Cardiac muscle cell (in vitro differentiated cells and primary cell): ENCODE measurements at regions not wholly inside any gene's neighbourhood (a gene's known extent, or its start where the extent isn't known, plus 50 kb on each side); places are given as distances from the start of the nearest gene placed in this dataset.

Experiments
- DNase-seq, 2 donors: peaks; one replicate each; pipeline versions ENCODE4 v3.0.0 to v3.0.0-alpha.2; 2010 to 2017; ENCODE audit warnings: low read depth in 1 of 2, low spot score in 1 of 2
- H3K27ac ChIP-seq: fragments of 200-600 bp; sonication (generic); 2 replicates; pipeline ENCODE4 v1.5.1; 2016
- H3K27me3 ChIP-seq: fragments of 200-600 bp; sonication (generic); 2 replicates; pipeline ENCODE4 v1.6.0; 2016; ENCODE audit warnings: control low read depth
- H3K36me3 ChIP-seq: fragments of 200-600 bp; sonication (generic); 2 replicates; pipeline ENCODE4 v1.5.1; 2016; ENCODE audit warnings: control low read depth
- H3K4me1 ChIP-seq: fragments of 200-600 bp; sonication (generic); 2 replicates; pipeline ENCODE4 v1.8.1; 2017; ENCODE audit warnings: low read depth, mild to moderate bottlenecking, mixed run types
- H3K4me3 ChIP-seq: fragments of 200-600 bp; sonication (generic); 2 replicates; pipeline ENCODE4 v1.5.1; 2016; ENCODE audit warnings: mild to moderate bottlenecking
- H3K9me3 ChIP-seq: fragments of 200-600 bp; sonication (generic); 2 replicates; pipeline ENCODE4 v1.5.1; 2017; ENCODE audit warnings: low read depth, mild to moderate bottlenecking, control low read depth
- CTCF ChIP-seq: IDR thresholded peaks from 2 replicates; pipeline ENCODE4 v1.5.1; 2012; ENCODE audit warnings: low read depth, mild to moderate bottlenecking, low read length

GRCh38 chr14:99032759-99033158 is 239.2 kb downstream of the BCL11B start:
- no peak for DNase-seq
- Histone ChIP-seq H3K27ac (no peak overlapping the region), H3K4me1 (no peaks in the 10 kb centered on the region), H3K4me3 (no peak overlapping the region), H3K27me3 (no peaks in the 10 kb centered on the region), H3K36me3 (no peaks in the 10 kb centered on the region), H3K9me3 (no peaks in the 10 kb centered on the region)
- no peak for TF ChIP-seq CTCF

- no peaks in the 10 kb centered on the region for H3K9me3 ChIP-seq
- no peak for DNase-seq
- H3K4me3 ChIP-seq = no peak overlapping the region
- no peaks in the 10 kb centered on the region for H3K4me1 ChIP-seq
- no peak for TF ChIP-seq CTCF
- no peaks in the 10 kb centered on the region for H3K27me3 ChIP-seq
- no peak overlapping the region for H3K27ac ChIP-seq
- H3K36me3 ChIP-seq = no peaks in the 10 kb centered on the region
Observed at GRCh38 chr14:99033951-99034350, 238.0 kb downstream of the BCL11B start.

DNA sequence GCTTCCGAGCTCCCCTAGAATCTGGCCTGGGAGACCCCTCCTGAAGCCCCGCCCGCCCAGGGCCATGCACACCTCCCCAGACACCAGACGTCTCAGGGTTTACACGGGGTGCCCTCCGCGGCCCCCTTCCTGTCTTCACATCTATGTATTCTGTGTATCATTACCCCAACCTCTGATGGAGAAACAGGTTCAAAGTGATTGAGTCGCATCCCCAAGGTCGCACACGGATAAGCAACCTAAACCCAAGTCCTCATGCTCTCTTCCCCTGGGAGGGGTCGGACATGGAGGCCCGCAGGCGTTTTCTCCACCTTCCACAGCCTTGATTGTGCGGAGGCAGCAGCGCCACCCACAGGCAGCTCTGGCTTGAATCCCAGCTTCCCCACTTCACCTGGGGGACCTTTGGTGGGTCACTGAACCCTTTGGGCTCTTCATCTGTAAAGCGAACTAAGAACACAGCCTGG is 237.3 kb downstream of the BCL11B start:
- no peak for DNase-seq
- Histone ChIP-seq H3K9me3 (no peaks in the 10 kb centered on the region), H3K4me3 (no peak overlapping the region), H3K27me3 (no peaks in the 10 kb centered on the region), H3K36me3 (no peaks in the 10 kb centered on the region), H3K4me1 (no peaks in the 10 kb centered on the region), H3K27ac (no peak overlapping the region)
- no peak for TF ChIP-seq CTCF

DNA sequence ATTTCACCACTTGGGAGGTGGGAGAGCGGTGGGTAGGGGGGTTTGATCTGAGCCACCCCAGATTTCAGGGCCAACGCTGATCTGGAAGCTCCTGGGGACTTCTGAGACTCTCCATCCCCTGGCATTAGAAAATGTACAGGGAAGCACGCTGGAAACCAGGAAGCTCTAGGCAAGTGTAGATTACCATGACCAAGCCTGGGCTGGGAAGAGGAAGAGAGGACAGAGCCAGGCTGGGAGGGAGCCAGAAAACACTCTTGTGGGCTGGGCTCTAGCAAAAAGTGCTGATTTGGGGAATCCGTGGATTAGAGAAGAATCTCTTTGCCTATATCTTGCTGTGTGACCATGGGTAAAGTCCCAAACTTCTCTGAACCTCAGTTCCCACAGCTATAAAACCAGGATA is 236.7 kb downstream of the BCL11B start:
- no peak for TF ChIP-seq CTCF
- DNase-seq = peak in 1 of 2 donors; percentile 51
- H3K9me3 ChIP-seq = no peaks in the 10 kb centered on the region
- H3K36me3 ChIP-seq = no peaks in the 10 kb centered on the region
- no peak overlapping the region for H3K27ac ChIP-seq
- no peaks in the 10 kb centered on the region for H3K4me1 ChIP-seq
- no peaks in the 10 kb centered on the region for H3K27me3 ChIP-seq
- H3K4me3 ChIP-seq = no peak overlapping the region

DNA sequence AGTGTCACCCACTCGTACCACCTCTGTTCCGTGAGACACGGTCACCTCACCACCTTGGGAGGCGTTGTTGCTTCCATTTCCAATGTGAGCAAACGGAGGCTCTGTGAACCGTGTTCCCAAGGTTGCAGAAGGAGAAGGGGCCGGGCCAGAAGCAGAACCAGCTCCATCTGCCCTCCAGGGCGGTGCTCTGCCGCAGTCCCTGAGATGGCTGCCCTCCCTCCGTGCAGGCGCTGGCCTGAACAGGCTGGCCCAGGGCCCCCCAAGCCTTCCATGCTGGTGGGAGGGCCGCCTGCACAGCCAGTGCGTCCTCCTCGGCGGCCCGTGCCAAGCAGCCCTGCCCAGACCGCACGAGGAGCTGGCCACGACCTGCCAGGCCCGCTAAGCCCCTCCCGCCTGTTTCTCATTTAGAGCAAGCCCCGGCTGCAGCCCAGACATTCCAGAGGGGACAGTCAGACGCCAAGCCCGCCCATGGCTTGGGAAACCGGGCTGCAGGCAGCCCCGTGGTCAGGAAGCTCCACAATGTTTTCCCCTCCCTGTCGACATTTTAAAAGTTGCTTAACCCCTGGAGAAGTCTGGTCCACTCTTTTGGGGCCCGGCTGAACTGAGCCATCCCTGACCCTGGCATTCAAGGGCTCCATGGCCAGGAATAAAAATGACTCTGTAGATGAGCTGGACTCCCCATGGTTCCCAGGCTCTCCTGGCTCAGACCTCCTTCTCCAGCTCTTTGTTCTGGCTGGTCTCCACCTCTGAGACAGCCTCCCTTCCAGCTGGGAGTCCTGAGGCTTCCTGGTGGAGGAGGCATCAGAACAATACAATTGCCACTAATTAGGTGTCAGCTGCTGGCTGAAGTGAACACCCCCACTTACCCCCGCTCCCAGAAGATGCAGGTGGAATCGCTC is 236.0 kb downstream of the BCL11B start:
- peak; percentile 73 to 95 for DNase-seq
- no peak overlapping the region for H3K4me3 ChIP-seq
- no peak for TF ChIP-seq CTCF
- no peaks in the 10 kb centered on the region for H3K36me3 ChIP-seq
- no peaks in the 10 kb centered on the region for H3K27me3 ChIP-seq
- no peaks in the 10 kb centered on the region for H3K9me3 ChIP-seq
- no peaks in the 10 kb centered on the region for H3K4me1 ChIP-seq
- H3K27ac ChIP-seq = no peak overlapping the region
